NT2/D1 (cell line): ENCODE measurements at regions not wholly inside any gene's neighbourhood (a gene's known extent, or its start where the extent isn't known, plus 50 kb on each side); places are given as distances from the start of the nearest gene placed in this dataset.
A peak's percentile ranks its signal among the peaks of the same experiment; 100 is the strongest.

ENCODE experiments used
- DNase-seq: peaks from one replicate; pipeline ENCODE4 v3.0.0-alpha.2; 2011; ENCODE audit warnings: low read depth, low spot score
- H3K27me3 ChIP-seq: 2 replicates; pipeline ENCODE4 v1.6.0; 2011; ENCODE audit warnings: mild to moderate bottlenecking; ENCODE audit not compliant: insufficient read length, insufficient read depth
- H3K36me3 ChIP-seq: 2 replicates; pipeline ENCODE4 v1.6.1; 2011; ENCODE audit warnings: mild to moderate bottlenecking, low read length, mixed read lengths; ENCODE audit not compliant: insufficient read depth, insufficient read length
- H3K4me1 ChIP-seq: 2 replicates; pipeline ENCODE4 v1.5.1; 2011; ENCODE audit not compliant: insufficient read depth, insufficient read length
- H3K4me3 ChIP-seq: 2 replicates; pipeline ENCODE4 v1.5.1; 2011; ENCODE audit warnings: low read depth; ENCODE audit not compliant: insufficient read length
- H3K9ac ChIP-seq: 2 replicates; pipeline ENCODE4 v1.6.0; 2011; ENCODE audit warnings: low read depth; ENCODE audit not compliant: insufficient read length
- H3K9me3 ChIP-seq: 2 replicates; pipeline ENCODE4 v1.5.1; 2011; ENCODE audit warnings: mild to moderate bottlenecking, low read length; ENCODE audit not compliant: insufficient read depth
- SUZ12 ChIP-seq: IDR thresholded peaks from 2 replicates; pipeline ENCODE4 v1.6.1; 2011; ENCODE audit not compliant: insufficient read length, insufficient read depth; ENCODE audit errors: extremely low read depth
- YY1 ChIP-seq: IDR thresholded peaks from 2 replicates; pipeline ENCODE4 v1.6.1; 2011; ENCODE audit not compliant: insufficient read length, insufficient read depth
- ZNF274 ChIP-seq: IDR thresholded peaks from 2 replicates; pipeline ENCODE4 v1.6.1; 2011; ENCODE audit warnings: mild to moderate bottlenecking, low read depth, low read length

GRCh38 chr22:49404020-49404419 is 423.7 kb downstream of the BRD1 start:
- H3K4me1 ChIP-seq: peaks cover 2% of the 10 kb centered on the region
- no peak overlapping the region for H3K9ac ChIP-seq
- no peak for DNase-seq
- no peaks in the 10 kb centered on the region; the same call in 1 of the 2 replicates for H3K9me3 ChIP-seq
- TF ChIP-seq YY1: no peak
- no peak overlapping the region for H3K4me3 ChIP-seq
- no peaks in the 10 kb centered on the region for H3K36me3 ChIP-seq
- no peaks in the 10 kb centered on the region for H3K27me3 ChIP-seq

- peak; percentile 8 for DNase-seq
- Histone ChIP-seq H3K9me3 (no peaks in the 10 kb centered on the region; the same call in 1 of the 2 replicates), H3K4me1 (peaks cover 2% of the 10 kb centered on the region), H3K9ac (no peak overlapping the region), H3K27me3 (no peaks in the 10 kb centered on the region), H3K36me3 (no peaks in the 10 kb centered on the region), H3K4me3 (no peak overlapping the region)
- TF ChIP-seq ZNF274 (no peak), SUZ12 (no peak), YY1 (no peak)
These were observed 424.6 kb downstream of the BRD1 start for GRCh38 chr22:49403102-49403501.

- Histone ChIP-seq H3K4me3 (no peak overlapping the region), H3K9ac (no peak overlapping the region), H3K9me3 (no peaks in the 10 kb centered on the region; the same call in 1 of the 2 replicates), H3K27me3 (no peaks in the 10 kb centered on the region), H3K36me3 (no peaks in the 10 kb centered on the region), H3K4me1 (peaks cover 2% of the 10 kb centered on the region)
- TF ChIP-seq YY1 (no peak), SUZ12 (no peak), ZNF274 (no peak)
- DNase-seq: no peak
These were observed 425.5 kb downstream of the BRD1 start for GRCh38 chr22:49402169-49402568.

- Histone ChIP-seq H3K9ac (no peak overlapping the region), H3K27me3 (no peaks in the 10 kb centered on the region), H3K9me3 (peaks cover 4% of the 10 kb centered on the region; the same call in 1 of the 2 replicates), H3K4me3 (no peak overlapping the region), H3K4me1 (peaks cover 2% of the 10 kb centered on the region), H3K36me3 (no peaks in the 10 kb centered on the region)
- DNase-seq: no peak
- no peak for TF ChIP-seq SUZ12
- TF ChIP-seq YY1: no peak
- TF ChIP-seq ZNF274: no peak
These were observed 426.6 kb downstream of the BRD1 start for GRCh38 chr22:49400941-49401598.

GRCh38 chr22:49400136-49400940 is 427.3 kb downstream of the BRD1 start:
- Histone ChIP-seq H3K9ac (no peak overlapping the region), H3K9me3 (peaks cover 4% of the 10 kb centered on the region; the same call in 1 of the 2 replicates), H3K27me3 (no peaks in the 10 kb centered on the region), H3K4me3 (no peak overlapping the region), H3K36me3 (no peaks in the 10 kb centered on the region), H3K4me1 (peaks cover 2% of the 10 kb centered on the region)
- no peak for DNase-seq
- TF ChIP-seq SUZ12 (no peak), ZNF274 (no peak), YY1 (no peak)

- no peak for DNase-seq
- H3K36me3 ChIP-seq: no peaks in the 10 kb centered on the region
- no peak overlapping the region for H3K9ac ChIP-seq
- peaks cover 4% of the 10 kb centered on the region; the same call in 1 of the 2 replicates for H3K9me3 ChIP-seq
- TF ChIP-seq SUZ12: no peak
- no peak for TF ChIP-seq ZNF274
- no peak for TF ChIP-seq YY1
- no peaks in the 10 kb centered on the region for H3K4me1 ChIP-seq
- H3K27me3 ChIP-seq: no peaks in the 10 kb centered on the region
- H3K4me3 ChIP-seq: no peak overlapping the region
These were observed 429.0 kb downstream of the BRD1 start for GRCh38 chr22:49398646-49399045.

- TF ChIP-seq YY1 (no peak), ZNF274 (no peak), SUZ12 (no peak)
- no peaks in the 10 kb centered on the region for H3K4me1 ChIP-seq
- DNase-seq: no peak
- no peaks in the 10 kb centered on the region for H3K27me3 ChIP-seq
- H3K36me3 ChIP-seq: no peaks in the 10 kb centered on the region
- H3K9ac ChIP-seq: no peak overlapping the region
- no peak overlapping the region for H3K4me3 ChIP-seq
- peaks cover 4% of the 10 kb centered on the region; the same call in 1 of the 2 replicates for H3K9me3 ChIP-seq
These were observed 429.6 kb downstream of the BRD1 start for GRCh38 chr22:49398115-49398514.
